ENCODE measurements at regions not wholly inside any gene's neighbourhood (a gene's known extent, or its start where the extent isn't known, plus 50 kb on each side); places are given as distances from the start of the nearest gene placed in this dataset.

DNA sequence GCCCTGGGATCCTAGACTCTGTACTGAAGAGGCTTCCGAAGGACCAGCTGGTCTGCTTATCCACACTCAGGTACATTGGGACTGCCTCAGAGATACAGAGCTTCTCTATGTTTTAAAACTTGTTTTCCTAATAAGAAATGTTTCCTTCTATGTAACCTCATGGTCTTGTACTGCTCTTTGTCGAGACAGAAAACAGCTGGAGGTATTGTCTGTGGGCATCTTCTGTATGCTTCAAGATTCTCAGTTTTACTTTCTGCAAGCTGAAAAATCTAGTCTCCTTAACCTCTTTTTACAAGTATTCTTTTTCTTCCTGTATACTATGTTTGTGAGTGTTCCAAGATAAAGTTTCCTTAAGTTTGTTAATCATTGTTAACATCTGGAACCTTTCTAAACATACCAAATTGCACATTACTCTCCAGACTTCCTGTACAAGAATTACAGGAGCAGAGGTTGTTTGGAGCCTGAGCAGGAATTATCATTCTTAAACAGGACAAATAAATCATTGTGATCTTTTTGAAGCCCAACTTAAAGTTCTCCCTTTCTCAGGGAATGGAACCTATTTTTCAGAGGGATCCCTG is 358.3 kb upstream of the CFAP20DC start:
- TF ChIP-seq, protein P1, sequence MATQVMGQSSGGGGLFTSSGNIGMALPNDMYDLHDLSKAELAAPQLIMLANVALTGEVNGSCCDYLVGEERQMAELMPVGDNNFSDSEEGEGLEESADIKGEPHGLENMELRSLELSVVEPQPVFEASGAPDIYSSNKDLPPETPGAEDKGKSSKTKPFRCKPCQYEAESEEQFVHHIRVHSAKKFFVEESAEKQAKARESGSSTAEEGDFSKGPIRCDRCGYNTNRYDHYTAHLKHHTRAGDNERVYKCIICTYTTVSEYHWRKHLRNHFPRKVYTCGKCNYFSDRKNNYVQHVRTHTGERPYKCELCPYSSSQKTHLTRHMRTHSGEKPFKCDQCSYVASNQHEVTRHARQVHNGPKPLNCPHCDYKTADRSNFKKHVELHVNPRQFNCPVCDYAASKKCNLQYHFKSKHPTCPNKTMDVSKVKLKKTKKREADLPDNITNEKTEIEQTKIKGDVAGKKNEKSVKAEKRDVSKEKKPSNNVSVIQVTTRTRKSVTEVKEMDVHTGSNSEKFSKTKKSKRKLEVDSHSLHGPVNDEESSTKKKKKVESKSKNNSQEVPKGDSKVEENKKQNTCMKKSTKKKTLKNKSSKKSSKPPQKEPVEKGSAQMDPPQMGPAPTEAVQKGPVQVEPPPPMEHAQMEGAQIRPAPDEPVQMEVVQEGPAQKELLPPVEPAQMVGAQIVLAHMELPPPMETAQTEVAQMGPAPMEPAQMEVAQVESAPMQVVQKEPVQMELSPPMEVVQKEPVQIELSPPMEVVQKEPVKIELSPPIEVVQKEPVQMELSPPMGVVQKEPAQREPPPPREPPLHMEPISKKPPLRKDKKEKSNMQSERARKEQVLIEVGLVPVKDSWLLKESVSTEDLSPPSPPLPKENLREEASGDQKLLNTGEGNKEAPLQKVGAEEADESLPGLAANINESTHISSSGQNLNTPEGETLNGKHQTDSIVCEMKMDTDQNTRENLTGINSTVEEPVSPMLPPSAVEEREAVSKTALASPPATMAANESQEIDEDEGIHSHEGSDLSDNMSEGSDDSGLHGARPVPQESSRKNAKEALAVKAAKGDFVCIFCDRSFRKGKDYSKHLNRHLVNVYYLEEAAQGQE (IDR thresholded peaks at IDR 0.05; ENCODE audit: insufficient read depth in 1 of 2, low read depth in 2 of 2, low read length in 2 of 2): no peak
- no peak for TF ChIP-seq POLR2AphosphoS5 (IDR thresholded peaks at IDR 0.05; ENCODE audit: low read depth, low read length)
- TF ChIP-seq SIN3A (IDR thresholded peaks at IDR 0.05; ENCODE audit: borderline replicate concordance, insufficient read depth, low read length): no peak
- TF ChIP-seq TAF1 (IDR thresholded peaks at IDR 0.05; ENCODE audit: borderline replicate concordance, insufficient read depth, low read length): no peak
